H1 (cell line): ENCODE measurements at regions not wholly inside any gene's neighbourhood (a gene's known extent, or its start where the extent isn't known, plus 50 kb on each side); places are given as distances from the start of the nearest gene placed in this dataset.

Experiments used
- CTCF ChIA-PET: fragments of 300-600 bp; sonication (Branson Sonifier 250); formaldehyde crosslinking; loops from one replicate; lab custom pipeline; 2021; ENCODE audit not compliant: partially characterized antibody; lab: Charles Lee
- POLR2A ChIA-PET: fragments of 300-600 bp; sonication (Branson Sonifier 250); formaldehyde crosslinking; loops from one replicate; lab custom pipeline; 2021; ENCODE audit warnings: inconsistent platforms; ENCODE audit not compliant: partially characterized antibody; lab: Charles Lee
- DNase-seq, 2 experiments: peaks; one replicate each; pipeline versions ENCODE4 v3.0.0 to v3.0.0-alpha.2; 2010 to 2022; ENCODE audit warnings: low spot score in 2 of 2, low read depth in 1 of 2, mixed read lengths in 1 of 2
- FAIRE-seq: peaks from 2 replicates; lab custom pipeline; 2011; peaks lifted over from hg19 to GRCh38; lab: Jason Lieb, UNC
- H2AFZ ChIP-seq: 2 replicates; pipeline ENCODE4 v1.8.1; 2012; ENCODE audit warnings: low read length, inconsistent platforms
- H2AK5ac ChIP-seq: 2 replicates; pipeline ENCODE4 v1.6.1; 2013; ENCODE audit warnings: low read depth, low read length
- H2BK120ac ChIP-seq: replicated peaks from 2 replicates; pipeline ENCODE3; 2013; ENCODE audit warnings: low read depth, low read length, inconsistent platforms
- H2BK12ac ChIP-seq: 2 replicates; pipeline ENCODE4 v1.6.1; 2013; ENCODE audit warnings: low read depth, low read length
- H2BK15ac ChIP-seq: 2 replicates; pipeline ENCODE4 v1.6.1; 2013; ENCODE audit warnings: low read length
- H2BK20ac ChIP-seq: 2 replicates; pipeline ENCODE4 v1.6.1; 2013; ENCODE audit warnings: low read length
- H2BK5ac ChIP-seq: 2 replicates; pipeline ENCODE4 v1.6.1; 2013; ENCODE audit warnings: low read depth, low read length
- H3K14ac ChIP-seq: 2 replicates; pipeline ENCODE4 v1.6.1; 2013; ENCODE audit warnings: inconsistent platforms; ENCODE audit not compliant: insufficient read length
- H3K18ac ChIP-seq: 2 replicates; pipeline ENCODE4 v1.6.1; 2013; ENCODE audit warnings: low read length; ENCODE audit errors: extremely low read depth
- H3K23ac ChIP-seq: 2 replicates; pipeline ENCODE4 v1.6.1; 2013; ENCODE audit warnings: inconsistent platforms; ENCODE audit not compliant: insufficient read length
- H3K23me2 ChIP-seq: 2 replicates; pipeline ENCODE4 v1.6.1; 2013; ENCODE audit warnings: low read depth, low read length
- H3K27ac ChIP-seq: 2 replicates; pipeline ENCODE4 v1.6.1; 2011; ENCODE audit warnings: low read depth, low read length, inconsistent platforms
- H3K27me3 ChIP-seq, 4 experiments: replicated peaks in 1 of 4; 1 replicate in 1 of 4; 2 replicates in 3 of 4; pipeline versions ENCODE4 v1.6.1 to v1.8.1; 2011 to 2013; ENCODE audit warnings: low read length in 3 of 4, mild to moderate bottlenecking in 3 of 4, inconsistent platforms in 2 of 4, mixed read lengths in 2 of 4, moderate library complexity in 1 of 4; ENCODE audit not compliant: control insufficient read depth in 3 of 4, insufficient read depth in 3 of 4; ENCODE audit errors: extremely low read depth in 1 of 4
- H3K36me3 ChIP-seq, 4 experiments: 2 replicates each; pipeline versions ENCODE4 v1.6.1 to v1.8.1; 2011 to 2013; ENCODE audit warnings: mild to moderate bottlenecking in 4 of 4, low read length in 3 of 4, moderate library complexity in 2 of 4, control low read depth in 1 of 4, inconsistent platforms in 1 of 4; ENCODE audit not compliant: insufficient read depth in 4 of 4, control insufficient read depth in 2 of 4
- H3K4ac ChIP-seq: replicated peaks from 2 replicates; pipeline ENCODE3; 2013; ENCODE audit warnings: low read length, low read depth, mixed read lengths, inconsistent platforms; ENCODE audit not compliant: insufficient read length
- H3K4me1 ChIP-seq, 4 experiments: replicated peaks in 1 of 4; 1 replicate in 1 of 4; 2 replicates in 3 of 4; pipeline versions ENCODE4 v1.6.1 to v1.8.1; 2011 to 2013; ENCODE audit warnings: low read length in 3 of 4, inconsistent platforms in 2 of 4, mixed read lengths in 1 of 4; ENCODE audit not compliant: insufficient read depth in 4 of 4, control insufficient read depth in 3 of 4
- H3K4me2 ChIP-seq, 2 experiments: 2 replicates each; pipeline versions ENCODE4 v1.6.1 to v1.8.1; 2011 to 2013; ENCODE audit warnings: low read depth in 2 of 2, low read length in 2 of 2, control low read depth in 1 of 2, inconsistent platforms in 1 of 2, mild to moderate bottlenecking in 1 of 2; ENCODE audit not compliant: insufficient read depth in 1 of 2
- H3K4me3 ChIP-seq, 4 experiments: fragments of 200-600, 300-600 bp in 1 of 4; sonication (generic), shearing (Covaris generic), sonication (Bioruptor Twin) in 1 of 4; 2 replicates each; pipeline versions ENCODE4 v1.5.1 to v1.8.1; 2011 to 2016; ENCODE audit warnings: low read length in 4 of 4, low read depth in 3 of 4, control low read depth in 2 of 4, inconsistent platforms in 2 of 4, mild to moderate bottlenecking in 2 of 4, mixed read lengths in 1 of 4, moderate library complexity in 1 of 4; ENCODE audit not compliant: insufficient read depth in 2 of 4; ENCODE audit errors: extremely low read depth in 1 of 4
- H3K56ac ChIP-seq: replicated peaks from 2 replicates; pipeline ENCODE3; 2013; ENCODE audit warnings: low read depth, mild to moderate bottlenecking, mixed read lengths, low read length, inconsistent platforms; ENCODE audit not compliant: insufficient read length
- H3K79me1 ChIP-seq: 2 replicates; pipeline ENCODE4 v1.6.1; 2013; ENCODE audit warnings: low read depth, low read length, control low read depth
- H3K79me2 ChIP-seq, 2 experiments: 2 replicates each; pipeline versions ENCODE4 v1.6.1 to v1.8.1; 2012 to 2013; ENCODE audit warnings: low read length in 2 of 2, mild to moderate bottlenecking in 2 of 2, inconsistent platforms in 1 of 2; ENCODE audit not compliant: insufficient read depth in 2 of 2, control insufficient read depth in 1 of 2
- H3K9ac ChIP-seq, 4 experiments: replicated peaks in 1 of 4; 1 replicate in 1 of 4; 2 replicates in 3 of 4; pipeline versions ENCODE4 v1.6.1 to v1.8.1; 2011 to 2013; ENCODE audit warnings: low read depth in 3 of 4, low read length in 3 of 4, control low read depth in 2 of 4, mild to moderate bottlenecking in 2 of 4, moderate library complexity in 2 of 4, inconsistent platforms in 1 of 4; ENCODE audit errors: extremely low read depth in 1 of 4
- H3K9me3 ChIP-seq, 2 experiments: 2 replicates each; pipeline versions ENCODE4 v1.6.1 to v1.8.1; 2012 to 2013; ENCODE audit warnings: mild to moderate bottlenecking in 2 of 2, moderate library complexity in 2 of 2, control low read depth in 1 of 2, inconsistent platforms in 1 of 2, low read depth in 1 of 2, low read length in 1 of 2, mixed read lengths in 1 of 2; ENCODE audit not compliant: insufficient read depth in 2 of 2
- H4K20me1 ChIP-seq, 2 experiments: replicated peaks in 1 of 2; 2 replicates each; pipeline versions ENCODE3 to v1.8.1; 2011 to 2013; ENCODE audit warnings: inconsistent platforms in 2 of 2, low read length in 2 of 2, mild to moderate bottlenecking in 1 of 2; ENCODE audit not compliant: insufficient read depth in 2 of 2, control insufficient read depth in 1 of 2
- H4K5ac ChIP-seq: 2 replicates; pipeline ENCODE4 v1.6.1; 2013; ENCODE audit warnings: low read length, low read depth, mixed read lengths, inconsistent platforms; ENCODE audit not compliant: insufficient read length
- H4K8ac ChIP-seq: 2 replicates; pipeline ENCODE4 v1.8.0; 2013; ENCODE audit warnings: mild to moderate bottlenecking, moderate library complexity, low read length, inconsistent platforms; ENCODE audit not compliant: insufficient read depth; ENCODE audit errors: extremely low read depth
- H4K91ac ChIP-seq: replicated peaks from 2 replicates; pipeline ENCODE3; 2013; ENCODE audit warnings: low read length, mixed read lengths, inconsistent platforms; ENCODE audit not compliant: insufficient read length
- CBX5 ChIP-seq: fragments of 300-800, 300-1000 bp; sonication (generic); IDR thresholded peaks from 2 replicates; pipeline ENCODE4 v1.7.1; 2016; ENCODE audit warnings: antibody characterized with exemption, low read length, low read depth
- EGR1 ChIP-seq: IDR thresholded peaks from 2 replicates; pipeline ENCODE4 v1.6.1; 2011; ENCODE audit warnings: low read depth, low read length, borderline replicate concordance
- SP4 ChIP-seq: IDR thresholded peaks from 2 replicates; pipeline ENCODE4 v1.6.1; 2012; ENCODE audit warnings: low read length, inconsistent platforms
- WGBS, 2 experiments: shearing (Covaris generic) in 1 of 2; methylation state at CpG; one replicate each; pipeline versions ENCODE4 v1.1.6 to v1.1.7; 2013 to 2015; ENCODE audit warnings: low lambda C conversion rate in 2 of 2, mixed read lengths in 2 of 2, inconsistent platforms in 1 of 2, low coverage in 1 of 2, missing lambda C conversion rate in 1 of 2; ENCODE audit not compliant: insufficient replicate concordance in 2 of 2, insufficient coverage in 1 of 2, insufficient read length in 1 of 2; ENCODE audit errors: extremely low coverage in 1 of 2, missing lambda C conversion rate in 1 of 2; 5-methylcytosine and 5-hydroxymethylcytosine counted together
- TF ChIP-seq, protein P1 (sequence below): IDR thresholded peaks from 2 replicates; pipeline ENCODE4 v1.6.1; 2011; ENCODE audit warnings: low read depth, mild to moderate bottlenecking, low read length; ENCODE audit not compliant: insufficient read depth

DNA sequence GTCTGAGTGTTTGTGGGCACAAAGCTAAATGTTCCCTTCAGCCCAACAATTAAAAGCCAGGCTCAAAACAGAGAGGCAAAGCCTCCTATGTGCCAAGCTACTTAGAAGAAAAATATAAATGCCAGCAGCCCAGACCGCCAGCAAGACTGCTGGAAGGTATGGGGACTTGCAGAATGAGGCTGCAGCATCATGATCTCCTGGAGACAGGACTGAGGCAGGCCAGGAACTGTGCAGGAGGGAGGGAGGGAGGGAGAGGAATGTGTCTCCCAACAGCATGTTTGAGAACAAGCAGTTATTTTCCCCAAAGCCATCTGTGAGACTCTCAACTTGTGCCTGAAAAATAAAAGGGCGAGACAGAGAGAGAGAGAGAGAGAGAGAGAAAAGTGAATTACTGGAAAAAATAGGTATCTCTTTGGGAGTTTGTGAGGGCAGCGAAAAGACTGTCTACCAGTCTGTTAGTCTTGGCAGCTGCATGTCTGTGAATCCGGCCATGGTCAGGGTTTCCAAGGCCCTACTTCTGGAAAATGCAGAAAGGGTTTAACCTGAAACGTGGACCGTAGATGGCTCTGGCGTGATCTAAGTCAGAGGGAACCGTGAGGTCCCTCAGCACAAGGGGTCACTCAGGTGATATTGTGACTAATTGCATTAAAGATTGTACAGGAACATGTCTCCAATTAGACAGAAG is 139.7 kb upstream of the COL8A1 start:
- no peaks in the 10 kb centered on the region for H3K79me2 ChIP-seq
- H3K79me1 ChIP-seq = no peaks in the 10 kb centered on the region
- WGBS, 2 experiments = 92% methylated on average over 8 of the region's 8 CpGs; no CpG with 5 or more reads in 1 of the 2 experiments
- no peak overlapping the region for H3K14ac ChIP-seq
- no peak overlapping the region for H3K9ac ChIP-seq
- H3K18ac ChIP-seq = no peak overlapping the region
- H3K4me1 ChIP-seq = no peaks in the 10 kb centered on the region
- no peak overlapping the region for H2BK15ac ChIP-seq
- no peak overlapping the region for H3K27ac ChIP-seq
- H4K91ac ChIP-seq = no peak overlapping the region
- H3K36me3 ChIP-seq = no peaks in the 10 kb centered on the region
- H4K8ac ChIP-seq = no peak overlapping the region
- ChIA-PET CTCF (interaction anchor here (0.6 to 5.4 kb wide), 47 partner anchors 9 to 540 kb away, joined by 3 to 30 read pairs (median 3); no protein-coding TSS in a partner anchor), POLR2A (no interaction called here)
- H4K20me1 ChIP-seq = no peaks in the 10 kb centered on the region
- no peak overlapping the region for H2BK120ac ChIP-seq
- no peak overlapping the region for H3K4ac ChIP-seq
- peak overlapping the region; percentile 95 for H2AFZ ChIP-seq
- TF ChIP-seq, protein P1, sequence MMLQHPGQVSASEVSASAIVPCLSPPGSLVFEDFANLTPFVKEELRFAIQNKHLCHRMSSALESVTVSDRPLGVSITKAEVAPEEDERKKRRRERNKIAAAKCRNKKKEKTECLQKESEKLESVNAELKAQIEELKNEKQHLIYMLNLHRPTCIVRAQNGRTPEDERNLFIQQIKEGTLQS = no peak
- TF ChIP-seq CBX5 (no peak), SP4 (no peak), EGR1 (no peak)
- H3K4me3 ChIP-seq = no peak overlapping the region
- no peaks in the 10 kb centered on the region for H3K9me3 ChIP-seq
- H2AK5ac ChIP-seq = no peak overlapping the region
- H2BK20ac ChIP-seq = no peak overlapping the region
- H3K23ac ChIP-seq = no peak overlapping the region
- DNase-seq (no peak), FAIRE-seq (no peak)
- no peak overlapping the region for H2BK12ac ChIP-seq
- no peak overlapping the region for H3K56ac ChIP-seq
- no peak overlapping the region for H2BK5ac ChIP-seq
- no peak overlapping the region for H3K4me2 ChIP-seq
- H3K23me2 ChIP-seq = no peaks in the 10 kb centered on the region
- H4K5ac ChIP-seq = no peak overlapping the region
- no peaks in the 10 kb centered on the region for H3K27me3 ChIP-seq
